ENCODE measurements at regions not wholly inside any gene's neighbourhood (a gene's known extent, or its start where the extent isn't known, plus 50 kb on each side); places are given as distances from the start of the nearest gene placed in this dataset.

- no peak for DNase-seq (ENCODE audit: low read depth)
Measured at GRCh38 chr11:115555336-115556090, 51.3 kb upstream of the CADM1 start.

Measured in stromal cell of bone marrow (primary cell).